ENCODE measurements at regions not wholly inside any gene's neighbourhood (a gene's known extent, or its start where the extent isn't known, plus 50 kb on each side); places are given as distances from the start of the nearest gene placed in this dataset.

- no peak overlapping the region for H2AFZ ChIP-seq (ENCODE audit: low read depth)
- no peak overlapping the region for H3K4me3 ChIP-seq (IDR thresholded peaks at IDR 0.05; ENCODE audit: insufficient read depth, low read depth, low read length)
- no peaks in the 10 kb centered on the region for H4K20me1 ChIP-seq (ENCODE audit: insufficient read depth)
- H3K27me3 ChIP-seq (ENCODE audit: insufficient read depth, low read depth): no peaks in the 10 kb centered on the region
- no peaks in the 10 kb centered on the region for H3K36me3 ChIP-seq (ENCODE audit: insufficient read depth)
- no peak overlapping the region for H3K27ac ChIP-seq
- H3K4me2 ChIP-seq: no peak overlapping the region
- no peak for TF ChIP-seq CTCF (conservative IDR thresholded peaks at IDR 0.05; ENCODE audit: low read depth, low read length)
- H3K4me1 ChIP-seq (ENCODE audit: low read depth, poor library complexity, severe bottlenecking): no peaks in the 10 kb centered on the region
- H3K9ac ChIP-seq: no peak overlapping the region
- no peaks in the 10 kb centered on the region for H3K79me2 ChIP-seq (ENCODE audit: insufficient read depth, low read depth)
Observed at GRCh38 chr16:65576631-65577030, 454.8 kb upstream of the CDH11 start.

- Histone ChIP-seq H3K79me2 (ENCODE audit: insufficient read depth, low read depth) (no peaks in the 10 kb centered on the region), H4K20me1 (ENCODE audit: insufficient read depth) (no peaks in the 10 kb centered on the region), H3K4me3 (IDR thresholded peaks at IDR 0.05; ENCODE audit: insufficient read depth, low read depth, low read length) (no peak overlapping the region), H3K27ac (no peak overlapping the region), H2AFZ (ENCODE audit: low read depth) (no peak overlapping the region), H3K4me2 (no peak overlapping the region), H3K4me1 (ENCODE audit: low read depth, poor library complexity, severe bottlenecking) (no peaks in the 10 kb centered on the region), H3K27me3 (ENCODE audit: insufficient read depth, low read depth) (no peaks in the 10 kb centered on the region), H3K9ac (no peak overlapping the region), H3K36me3 (ENCODE audit: insufficient read depth) (no peaks in the 10 kb centered on the region)
- TF ChIP-seq CTCF (conservative IDR thresholded peaks at IDR 0.05; ENCODE audit: low read depth, low read length): no peak
Observed at GRCh38 chr16:65576139-65576538, 454.3 kb upstream of the CDH11 start.

GRCh38 chr16:65574326-65574966, 452.6 kb upstream of the CDH11 start:
- Histone ChIP-seq H3K9ac (no peak overlapping the region), H3K79me2 (ENCODE audit: insufficient read depth, low read depth) (no peaks in the 10 kb centered on the region), H3K4me2 (no peak overlapping the region), H3K4me3 (IDR thresholded peaks at IDR 0.05; ENCODE audit: insufficient read depth, low read depth, low read length) (no peak overlapping the region), H4K20me1 (ENCODE audit: insufficient read depth) (no peaks in the 10 kb centered on the region), H3K4me1 (ENCODE audit: low read depth, poor library complexity, severe bottlenecking) (no peaks in the 10 kb centered on the region), H2AFZ (ENCODE audit: low read depth) (no peak overlapping the region), H3K36me3 (ENCODE audit: insufficient read depth) (no peaks in the 10 kb centered on the region), H3K27me3 (ENCODE audit: insufficient read depth, low read depth) (no peaks in the 10 kb centered on the region), H3K27ac (no peak overlapping the region)
- no peak for TF ChIP-seq CTCF (conservative IDR thresholded peaks at IDR 0.05; ENCODE audit: low read depth, low read length)

GRCh38 chr16:65572156-65572555, 450.3 kb upstream of the CDH11 start:
- no peak overlapping the region for H3K4me2 ChIP-seq
- H3K79me2 ChIP-seq (ENCODE audit: insufficient read depth, low read depth): no peaks in the 10 kb centered on the region
- no peaks in the 10 kb centered on the region for H4K20me1 ChIP-seq (ENCODE audit: insufficient read depth)
- H3K9ac ChIP-seq: no peak overlapping the region
- H2AFZ ChIP-seq (ENCODE audit: low read depth): no peak overlapping the region
- no peak for TF ChIP-seq CTCF (conservative IDR thresholded peaks at IDR 0.05; ENCODE audit: low read depth, low read length)
- H3K4me1 ChIP-seq (ENCODE audit: low read depth, poor library complexity, severe bottlenecking): no peaks in the 10 kb centered on the region
- no peak overlapping the region for H3K27ac ChIP-seq
- no peaks in the 10 kb centered on the region for H3K36me3 ChIP-seq (ENCODE audit: insufficient read depth)
- H3K27me3 ChIP-seq (ENCODE audit: insufficient read depth, low read depth): no peaks in the 10 kb centered on the region
- no peak overlapping the region for H3K4me3 ChIP-seq (IDR thresholded peaks at IDR 0.05; ENCODE audit: insufficient read depth, low read depth, low read length)
